Effector memory CD8-positive, alpha-beta T cell (primary cell): ENCODE measurements at regions not wholly inside any gene's neighbourhood (a gene's known extent, or its start where the extent isn't known, plus 50 kb on each side); places are given as distances from the start of the nearest gene placed in this dataset.
"Not testable (repeated sequence)": the region's sequence is repeated elsewhere in the genome, so short reads cannot be mapped to it uniquely, and the experiment has no call there.

Experiments
- ATAC-seq: fragments of 150-1000 bp; cut with Tn5 transposase; replicated peaks from 2 replicates; pipeline ENCODE4 v1.10.0; 2021; ENCODE audit warnings: mild to moderate bottlenecking, moderate library complexity
- DNase-seq, 3 experiments: peaks; one replicate each; pipeline ENCODE4 v3.0.0; 2021
- H3K27ac Mint-ChIP-seq, 2 donors: one replicate each; pipeline ENCODE4 v1.8.0; 2022; ENCODE audit warnings: mild to moderate bottlenecking in 2 of 2, mixed read lengths in 2 of 2, moderate library complexity in 2 of 2
- H3K27me3 Mint-ChIP-seq, 2 donors: one replicate each; pipeline ENCODE4 v1.8.0; 2022; ENCODE audit warnings: mixed read lengths in 2 of 2
- H3K36me3 Mint-ChIP-seq: one replicate; pipeline ENCODE4 v1.8.0; 2022; ENCODE audit warnings: mild to moderate bottlenecking, moderate library complexity, mixed read lengths; ENCODE audit not compliant: insufficient read depth
- H3K4me1 Mint-ChIP-seq, 2 donors: one replicate each; pipeline ENCODE4 v1.8.0; 2022; ENCODE audit warnings: low read depth in 2 of 2, mixed read lengths in 2 of 2
- H3K4me3 Mint-ChIP-seq, 2 donors: one replicate each; pipeline ENCODE4 v1.8.0; 2022; ENCODE audit warnings: mild to moderate bottlenecking in 2 of 2, mixed read lengths in 2 of 2, moderate library complexity in 2 of 2
- H3K9me3 Mint-ChIP-seq, 2 donors: one replicate each; pipeline ENCODE4 v1.8.0; 2022; ENCODE audit warnings: mixed read lengths in 2 of 2

GRCh38 chr4:81346719-81347118 lies 125.0 kb downstream of the RASGEF1B start:
- ATAC-seq: no peak
- Mint-ChIP-seq H3K27me3 (peaks cover 29 to 37% of the 10 kb centered on the region in 2 donors), H3K4me1 (peaks cover 0 to 2% of the 10 kb centered on the region in 2 donors), H3K27ac (no peak overlapping the region), H3K4me3 (no peak overlapping the region), H3K36me3 (no peaks in the 10 kb centered on the region), H3K9me3 (no peaks in the 10 kb centered on the region)
- no peak for DNase-seq

- H3K27ac Mint-ChIP-seq: no peak overlapping the region
- DNase-seq: no peak
- no peak for ATAC-seq
- H3K9me3 Mint-ChIP-seq: no peaks in the 10 kb centered on the region
- no peak overlapping the region for H3K4me3 Mint-ChIP-seq
- no peaks in the 10 kb centered on the region for H3K4me1 Mint-ChIP-seq
- peaks cover 42 to 48% of the 10 kb centered on the region in 2 donors for H3K27me3 Mint-ChIP-seq
- H3K36me3 Mint-ChIP-seq: no peaks in the 10 kb centered on the region
These were observed 128.2 kb downstream of the RASGEF1B start for GRCh38 chr4:81343536-81343935.

GRCh38 chr4:81343046-81343445 lies 128.0 kb upstream of the PRKG2 start:
- no peak overlapping the region for H3K4me3 Mint-ChIP-seq
- no peak overlapping the region for H3K27ac Mint-ChIP-seq
- no peaks in the 10 kb centered on the region for H3K9me3 Mint-ChIP-seq
- H3K27me3 Mint-ChIP-seq: peaks cover 42 to 48% of the 10 kb centered on the region in 2 donors
- DNase-seq: no peak
- no peak for ATAC-seq
- H3K4me1 Mint-ChIP-seq: no peaks in the 10 kb centered on the region
- H3K36me3 Mint-ChIP-seq: no peaks in the 10 kb centered on the region

GRCh38 chr4:81337211-81337610 lies 122.2 kb upstream of the PRKG2 start:
- DNase-seq (no peak), ATAC-seq (no peak)
- Mint-ChIP-seq H3K4me1 (no peaks in the 10 kb centered on the region), H3K4me3 (no peak overlapping the region), H3K27me3 (peaks cover 15 to 18% of the 10 kb centered on the region in 2 donors), H3K27ac (no peak overlapping the region), H3K9me3 (no peaks in the 10 kb centered on the region), H3K36me3 (no peaks in the 10 kb centered on the region)

- no peaks in the 10 kb centered on the region for H3K36me3 Mint-ChIP-seq
- no peak overlapping the region for H3K4me3 Mint-ChIP-seq
- H3K27me3 Mint-ChIP-seq: peaks cover 0 to under 1% of the 10 kb centered on the region in 2 donors
- no peaks in the 10 kb centered on the region for H3K9me3 Mint-ChIP-seq
- ATAC-seq (no peak), DNase-seq (no peak)
- no peaks in the 10 kb centered on the region for H3K4me1 Mint-ChIP-seq
- H3K27ac Mint-ChIP-seq: no peak overlapping the region
These were observed 120.3 kb upstream of the PRKG2 start for GRCh38 chr4:81335122-81335912.

GRCh38 chr4:81330018-81330417 lies 115.0 kb upstream of the PRKG2 start:
- H3K9me3 Mint-ChIP-seq: no peaks in the 10 kb centered on the region

GRCh38 chr4:81326581-81326980 lies 111.6 kb upstream of the PRKG2 start:
- ATAC-seq (no peak), DNase-seq (no peak)
- no peak overlapping the region for H3K4me3 Mint-ChIP-seq
- H3K4me1 Mint-ChIP-seq: no peaks in the 10 kb centered on the region
- no peaks in the 10 kb centered on the region for H3K9me3 Mint-ChIP-seq
- H3K27me3 Mint-ChIP-seq: peaks cover 6 to 39% of the 10 kb centered on the region in 2 donors
- H3K36me3 Mint-ChIP-seq: no peaks in the 10 kb centered on the region
- H3K27ac Mint-ChIP-seq: no peak overlapping the region

More at GRCh38 chr4:81330018-81330417, 115.0 kb upstream of the PRKG2 start:
- Mint-ChIP-seq H3K27ac (no peak overlapping the region), H3K4me1 (no peaks in the 10 kb centered on the region), H3K36me3 (no peaks in the 10 kb centered on the region), H3K27me3 (peaks cover 6 to 10% of the 10 kb centered on the region in 2 donors), H3K4me3 (no peak overlapping the region)
- ATAC-seq (no peak), DNase-seq (no peak)

- H3K27me3 Mint-ChIP-seq: peaks cover 10 to 53% of the 10 kb centered on the region in 2 donors
- DNase-seq, H3K9me3 Mint-ChIP-seq, H3K4me3 Mint-ChIP-seq, ATAC-seq, H3K4me1 Mint-ChIP-seq, H3K36me3 Mint-ChIP-seq, H3K27ac Mint-ChIP-seq: not testable (repeated sequence)
These were observed 109.6 kb upstream of the PRKG2 start for GRCh38 chr4:81324594-81324993.

- no peaks in the 10 kb centered on the region for H3K9me3 Mint-ChIP-seq
- peaks cover 7 to 58% of the 10 kb centered on the region in 2 donors for H3K27me3 Mint-ChIP-seq
- ATAC-seq: no peak
- H3K4me3 Mint-ChIP-seq: no peak overlapping the region
- DNase-seq: no peak
- H3K27ac Mint-ChIP-seq: no peak overlapping the region
- H3K36me3 Mint-ChIP-seq: no peaks in the 10 kb centered on the region
- H3K4me1 Mint-ChIP-seq: no peaks in the 10 kb centered on the region
These were observed 104.6 kb upstream of the PRKG2 start for GRCh38 chr4:81319657-81320056.

GRCh38 chr4:81314897-81315470 lies 100.0 kb upstream of the PRKG2 start:
- no peaks in the 10 kb centered on the region for H3K4me1 Mint-ChIP-seq
- no peak for DNase-seq
- ATAC-seq: no peak

GRCh38 chr4:81314196-81314896 lies 99.3 kb upstream of the PRKG2 start:
- Mint-ChIP-seq H3K27ac (no peak overlapping the region), H3K27me3 (peaks cover 7 to 12% of the 10 kb centered on the region in 2 donors), H3K9me3 (peaks cover 0 to 4% of the 10 kb centered on the region in 2 donors), H3K4me3 (no peak overlapping the region), H3K36me3 (no peaks in the 10 kb centered on the region), H3K4me1 (no peaks in the 10 kb centered on the region)
- DNase-seq (no peak), ATAC-seq (no peak)

More at GRCh38 chr4:81314897-81315470, 100.0 kb upstream of the PRKG2 start:
- H3K4me3 Mint-ChIP-seq: no peak overlapping the region
- no peak overlapping the region for H3K27ac Mint-ChIP-seq
- H3K9me3 Mint-ChIP-seq: peaks cover 0 to 4% of the 10 kb centered on the region in 2 donors
- H3K27me3 Mint-ChIP-seq: peaks cover 13 to 18% of the 10 kb centered on the region in 2 donors
- H3K36me3 Mint-ChIP-seq: no peaks in the 10 kb centered on the region

- Mint-ChIP-seq H3K4me3 (no peak overlapping the region), H3K27me3 (peaks cover 12 to 22% of the 10 kb centered on the region in 2 donors), H3K4me1 (no peaks in the 10 kb centered on the region), H3K9me3 (peaks cover 0 to 2% of the 10 kb centered on the region in 2 donors), H3K27ac (no peak overlapping the region), H3K36me3 (no peaks in the 10 kb centered on the region)
- DNase-seq: no peak
- no peak for ATAC-seq
These were observed 93.0 kb upstream of the PRKG2 start for GRCh38 chr4:81307991-81308390.

- ATAC-seq (no peak), DNase-seq (no peak)
- H3K27ac Mint-ChIP-seq: no peak overlapping the region
- peaks cover 10 to 30% of the 10 kb centered on the region in 2 donors for H3K27me3 Mint-ChIP-seq
- H3K4me3 Mint-ChIP-seq: no peak overlapping the region
- H3K36me3 Mint-ChIP-seq: no peaks in the 10 kb centered on the region
- H3K4me1 Mint-ChIP-seq: no peaks in the 10 kb centered on the region
- H3K9me3 Mint-ChIP-seq: no peaks in the 10 kb centered on the region
These were observed 89.8 kb upstream of the PRKG2 start for GRCh38 chr4:81304871-81305270.
